HEK293T (cell line): ENCODE measurements at regions not wholly inside any gene's neighbourhood (a gene's known extent, or its start where the extent isn't known, plus 50 kb on each side); places are given as distances from the start of the nearest gene placed in this dataset.

Experiments
- BHLHE40 ChIP-seq: fragments of 450-650 bp; IDR thresholded peaks from 2 replicates; pipeline ENCODE4 v1.6.1; 2016; ENCODE audit warnings: mild to moderate bottlenecking, moderate library complexity, borderline replicate concordance
- ELF4 ChIP-seq: fragments of 450-650 bp; IDR thresholded peaks from 2 replicates; pipeline ENCODE4 v1.6.1; 2017; ENCODE audit warnings: antibody characterized with exemption
- FOXM1 ChIP-seq: fragments of 450-650 bp; IDR thresholded peaks from 2 replicates; pipeline ENCODE4 v1.6.1; 2017; ENCODE audit warnings: mild to moderate bottlenecking, borderline replicate concordance
- HDGF ChIP-seq: fragments of 450-650 bp; IDR thresholded peaks from 2 replicates; pipeline ENCODE4 v1.6.1; 2017; ENCODE audit warnings: antibody characterized with exemption, borderline replicate concordance
- LEF1 ChIP-seq: fragments of 450-650 bp; IDR thresholded peaks from 2 replicates; pipeline ENCODE4 v1.6.1; 2017; ENCODE audit warnings: mild to moderate bottlenecking, borderline replicate concordance
- SUZ12 ChIP-seq: fragments of 450-650 bp; IDR thresholded peaks from 2 replicates; pipeline ENCODE4 v1.6.1; 2016; ENCODE audit warnings: mild to moderate bottlenecking
- ZNF384 ChIP-seq: fragments of 450-650 bp; IDR thresholded peaks from 2 replicates; pipeline ENCODE4 v1.6.1; 2016
- TF ChIP-seq, protein P1 (sequence below): fragments of 450-650 bp; IDR thresholded peaks from 2 replicates; pipeline ENCODE4 v1.6.1; 2016

DNA sequence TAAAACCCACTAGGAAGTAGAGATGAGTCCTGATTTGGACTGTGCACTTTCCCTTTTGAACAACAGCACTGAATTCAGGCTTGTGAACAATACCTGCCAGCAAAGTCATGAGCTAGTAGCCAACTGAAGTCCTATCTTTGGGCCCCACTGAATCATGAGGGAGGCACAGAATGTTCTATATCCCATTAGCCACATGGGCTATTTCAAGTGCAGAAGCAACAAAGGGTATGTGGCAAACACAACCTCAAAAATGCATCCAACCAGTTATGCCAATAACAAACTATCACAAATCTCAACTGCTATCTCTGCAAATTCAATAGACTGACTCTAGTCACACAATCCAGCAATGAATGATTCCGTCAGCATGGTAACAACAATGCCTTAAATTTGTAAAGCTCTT, 276.0 kb downstream of the MRPL39 start:
- TF ChIP-seq, protein P1, sequence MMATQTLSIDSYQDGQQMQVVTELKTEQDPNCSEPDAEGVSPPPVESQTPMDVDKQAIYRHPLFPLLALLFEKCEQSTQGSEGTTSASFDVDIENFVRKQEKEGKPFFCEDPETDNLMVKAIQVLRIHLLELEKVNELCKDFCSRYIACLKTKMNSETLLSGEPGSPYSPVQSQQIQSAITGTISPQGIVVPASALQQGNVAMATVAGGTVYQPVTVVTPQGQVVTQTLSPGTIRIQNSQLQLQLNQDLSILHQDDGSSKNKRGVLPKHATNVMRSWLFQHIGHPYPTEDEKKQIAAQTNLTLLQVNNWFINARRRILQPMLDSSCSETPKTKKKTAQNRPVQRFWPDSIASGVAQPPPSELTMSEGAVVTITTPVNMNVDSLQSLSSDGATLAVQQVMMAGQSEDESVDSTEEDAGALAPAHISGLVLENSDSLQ, result no peak
- no peak for TF ChIP-seq ELF4
- TF ChIP-seq LEF1, result no peak
- no peak for TF ChIP-seq BHLHE40
- TF ChIP-seq SUZ12, result no peak
- no peak for TF ChIP-seq ZNF384
- TF ChIP-seq HDGF, result no peak
- no peak for TF ChIP-seq FOXM1
